ENCODE measurements at regions not wholly inside any gene's neighbourhood (a gene's known extent, or its start where the extent isn't known, plus 50 kb on each side); places are given as distances from the start of the nearest gene placed in this dataset.

GRCh38 chr7:94067506-94067905 lies 63.4 kb upstream of the BET1 start:
- H3K27ac Mint-ChIP-seq, result no peak overlapping the region
- H3K4me3 ChIP-seq (replicated peaks in 1 of 3; ENCODE audit: low read depth in 2 of 3, low read length in 3 of 3), result no peak overlapping the region
- DNase-seq, result no peak
- no peak overlapping the region for H2AFZ ChIP-seq (ENCODE audit: insufficient read depth, low read depth, low read length, poor library complexity, severe bottlenecking)
- WGBS (ENCODE audit: insufficient coverage), result 83% methylated on average over 1 of the region's 3 CpGs
- peak overlapping the region in 1 of 2 donors; percentile 47 for H3K4me3 Mint-ChIP-seq
- no peaks in the 10 kb centered on the region for H4K20me1 ChIP-seq (ENCODE audit: insufficient read depth, low read length)
- no peaks in the 10 kb centered on the region for H3K36me3 ChIP-seq (replicated peaks in 1 of 2; ENCODE audit: control insufficient read depth in 1 of 2, insufficient read depth in 2 of 2, low read length in 2 of 2)
- H3K4me1 Mint-ChIP-seq, result peaks cover 7% of the 10 kb centered on the region
- TF ChIP-seq CTCF (IDR thresholded peaks at IDR 0.05), result no peak
- peaks cover 13 to 45% (median 30%) of the 10 kb centered on the region in 3 donors for H3K27me3 Mint-ChIP-seq (ENCODE audit: low read depth in 3 of 3)
- H3K79me2 ChIP-seq (ENCODE audit: insufficient read depth, low read length), result no peaks in the 10 kb centered on the region
- H3K4me1 ChIP-seq (ENCODE audit: control insufficient read depth in 1 of 2, insufficient read depth in 2 of 2, low read length in 2 of 2), result no peaks in the 10 kb centered on the region
- no peaks in the 10 kb centered on the region for H3K36me3 Mint-ChIP-seq
- intact Hi-C loops (cut with micrococcal nuclease), result loop anchor here in 1 of 2 donors (10.0 kb wide), 1 partner anchor 63 kb away; the partner anchor contains the start of gene BET1
- peaks cover 0 to 2% (median 0%) of the 10 kb centered on the region in 7 donors for H3K9me3 Mint-ChIP-seq
- peaks cover 25 to 46% of the 10 kb centered on the region in 2 donors for H3K27me3 ChIP-seq (ENCODE audit: control insufficient read depth in 2 of 2, insufficient read depth in 2 of 2, low read length in 2 of 2)
- H3K9ac ChIP-seq (ENCODE audit: insufficient read depth, low read length, poor library complexity, severe bottlenecking), result no peak overlapping the region
- H3K9me3 ChIP-seq (replicated peaks in 1 of 2; ENCODE audit: control insufficient read depth in 1 of 2, insufficient read depth in 1 of 2, low read length in 2 of 2), result no peaks in the 10 kb centered on the region
- no peak overlapping the region for H3K4me2 ChIP-seq (replicated peaks; ENCODE audit: extremely low read depth, low read length, poor library complexity, severe bottlenecking)
- no peak overlapping the region for H3K27ac ChIP-seq (ENCODE audit: low read depth in 1 of 2, low read length in 2 of 2)

- peak in 1 of 3 donors; percentile 16 for DNase-seq
- Histone ChIP-seq H3K4me3 (replicated peaks in 1 of 3; ENCODE audit: low read depth in 2 of 3, low read length in 3 of 3) (no peak overlapping the region), H4K20me1 (ENCODE audit: insufficient read depth, low read length) (no peaks in the 10 kb centered on the region), H3K79me2 (ENCODE audit: insufficient read depth, low read length) (no peaks in the 10 kb centered on the region), H3K36me3 (replicated peaks in 1 of 2; ENCODE audit: control insufficient read depth in 1 of 2, insufficient read depth in 2 of 2, low read length in 2 of 2) (no peaks in the 10 kb centered on the region), H3K27me3 (ENCODE audit: control insufficient read depth in 2 of 2, insufficient read depth in 2 of 2, low read length in 2 of 2) (peaks cover 18 to 29% of the 10 kb centered on the region in 2 donors), H3K4me1 (ENCODE audit: control insufficient read depth in 1 of 2, insufficient read depth in 2 of 2, low read length in 2 of 2) (no peaks in the 10 kb centered on the region), H3K9me3 (replicated peaks in 1 of 2; ENCODE audit: control insufficient read depth in 1 of 2, insufficient read depth in 1 of 2, low read length in 2 of 2) (no peaks in the 10 kb centered on the region), H2AFZ (ENCODE audit: insufficient read depth, low read depth, low read length, poor library complexity, severe bottlenecking) (no peak overlapping the region), H3K9ac (ENCODE audit: insufficient read depth, low read length, poor library complexity, severe bottlenecking) (no peak overlapping the region), H3K4me2 (replicated peaks; ENCODE audit: extremely low read depth, low read length, poor library complexity, severe bottlenecking) (no peak overlapping the region), H3K27ac (ENCODE audit: low read depth in 1 of 2, low read length in 2 of 2) (no peak overlapping the region)
- H3K9me3 Mint-ChIP-seq, result peaks cover 0 to 2% (median 0%) of the 10 kb centered on the region in 7 donors
- no peak for TF ChIP-seq CTCF (IDR thresholded peaks at IDR 0.05)
- H3K4me3 Mint-ChIP-seq, result no peak overlapping the region
- no peaks in the 10 kb centered on the region for H3K36me3 Mint-ChIP-seq
- WGBS (ENCODE audit: insufficient coverage), result no CpG with 5 or more reads among the region's 7 CpGs
- intact Hi-C loops (cut with micrococcal nuclease), result loop anchor here in 1 of 2 donors (10.0 kb wide), 1 partner anchor 64 kb away; the partner anchor contains the start of gene BET1
- H3K27me3 Mint-ChIP-seq (ENCODE audit: low read depth in 3 of 3), result peaks cover 13 to 40% (median 27%) of the 10 kb centered on the region in 3 donors
- H3K4me1 Mint-ChIP-seq, result peaks cover 8% of the 10 kb centered on the region
- no peak overlapping the region for H3K27ac Mint-ChIP-seq
Observed at GRCh38 chr7:94069162-94069739, 65.1 kb upstream of the BET1 start.

Measured in CD14-positive monocyte (primary cell).